H9 (cell line): ENCODE measurements at regions not wholly inside any gene's neighbourhood (a gene's known extent, or its start where the extent isn't known, plus 50 kb on each side); places are given as distances from the start of the nearest gene placed in this dataset.

Source experiments
- DNase-seq: peaks from one replicate; pipeline ENCODE4 v3.0.0-alpha.2; 2017
- H2AFZ ChIP-seq: one replicate; pipeline ENCODE4 v1.6.1; 2013; ENCODE audit warnings: mild to moderate bottlenecking, low read length, control low read depth, moderate library complexity
- H2AK5ac ChIP-seq: 2 replicates; pipeline ENCODE4 v1.6.1; 2013; ENCODE audit warnings: low read length, control low read depth, mixed read lengths; ENCODE audit not compliant: insufficient read length
- H2BK120ac ChIP-seq: one replicate; pipeline ENCODE4 v1.6.1; 2013; ENCODE audit warnings: low read depth, mild to moderate bottlenecking, low read length, control low read depth, inconsistent platforms; ENCODE audit not compliant: poor library complexity, severe bottlenecking
- H2BK12ac ChIP-seq: 2 replicates; pipeline ENCODE4 v1.6.1; 2013; ENCODE audit warnings: low read length, control low read depth, mixed read lengths, low read depth; ENCODE audit not compliant: insufficient read length
- H2BK15ac ChIP-seq: 2 replicates; pipeline ENCODE4 v1.6.1; 2013; ENCODE audit warnings: low read depth, low read length, control low read depth
- H2BK20ac ChIP-seq: one replicate; pipeline ENCODE4 v1.6.1; 2013; ENCODE audit warnings: low read depth, mild to moderate bottlenecking, low read length, control low read depth, inconsistent platforms; ENCODE audit not compliant: poor library complexity, severe bottlenecking
- H2BK5ac ChIP-seq: 2 replicates; pipeline ENCODE4 v1.6.1; 2013; ENCODE audit warnings: low read length, control low read depth, mixed read lengths; ENCODE audit not compliant: insufficient read length
- H3K14ac ChIP-seq: 2 replicates; pipeline ENCODE4 v1.6.1; 2013; ENCODE audit warnings: low read length, control low read depth; ENCODE audit not compliant: insufficient read depth
- H3K18ac ChIP-seq: 2 replicates; pipeline ENCODE4 v1.6.1; 2013; ENCODE audit warnings: low read depth, mild to moderate bottlenecking, mixed read lengths, low read length, control low read depth; ENCODE audit not compliant: insufficient read length
- H3K23ac ChIP-seq: 2 replicates; pipeline ENCODE4 v1.6.1; 2013; ENCODE audit warnings: low read length, control low read depth, mixed read lengths, low read depth; ENCODE audit not compliant: insufficient read length
- H3K23me2 ChIP-seq: 2 replicates; pipeline ENCODE4 v1.6.1; 2013; ENCODE audit warnings: low read depth, mild to moderate bottlenecking, mixed read lengths, low read length, control low read depth; ENCODE audit not compliant: insufficient read length, poor library complexity, severe bottlenecking
- H3K27ac ChIP-seq: 2 replicates; pipeline ENCODE4 v1.5.1; 2013; ENCODE audit warnings: low read length, control low read depth, mixed read lengths, low read depth; ENCODE audit not compliant: insufficient read length
- H3K27me3 ChIP-seq: 2 replicates; pipeline ENCODE4 v1.6.1; 2013; ENCODE audit warnings: low read length, control low read depth, inconsistent platforms; ENCODE audit not compliant: insufficient read depth
- H3K4ac ChIP-seq: 2 replicates; pipeline ENCODE4 v1.6.1; 2013; ENCODE audit warnings: low read depth, mild to moderate bottlenecking, control low read depth, inconsistent platforms, low read length, moderate library complexity
- H3K4me1 ChIP-seq: 2 replicates; pipeline ENCODE4 v1.6.1; 2013; ENCODE audit warnings: low read length, control low read depth, inconsistent platforms; ENCODE audit not compliant: insufficient read depth
- H3K4me2 ChIP-seq: 2 replicates; pipeline ENCODE4 v1.6.1; 2013; ENCODE audit warnings: low read length, control low read depth, mixed read lengths; ENCODE audit not compliant: insufficient read length, insufficient read depth
- H3K56ac ChIP-seq: 2 replicates; pipeline ENCODE4 v1.6.1; 2013; ENCODE audit warnings: low read depth, mild to moderate bottlenecking, mixed read lengths, low read length, control low read depth; ENCODE audit not compliant: insufficient read length
- H3K79me1 ChIP-seq: 2 replicates; pipeline ENCODE4 v1.6.1; 2013; ENCODE audit warnings: low read depth, mild to moderate bottlenecking, moderate library complexity, low read length, control low read depth, inconsistent platforms; ENCODE audit not compliant: insufficient read depth, poor library complexity, severe bottlenecking
- H3K79me2 ChIP-seq: 2 replicates; pipeline ENCODE4 v1.6.1; 2013; ENCODE audit warnings: low read length, control low read depth, inconsistent platforms; ENCODE audit not compliant: insufficient read depth
- H3K9ac ChIP-seq: 2 replicates; pipeline ENCODE4 v1.6.1; 2013; ENCODE audit warnings: low read length, control low read depth, mixed read lengths; ENCODE audit not compliant: insufficient read length; ENCODE audit errors: extremely low read depth
- H3K9me3 ChIP-seq: one replicate; pipeline ENCODE4 v1.6.1; 2013; ENCODE audit warnings: low read depth, low read length, inconsistent platforms; ENCODE audit not compliant: control insufficient read depth
- H3T11ph ChIP-seq: one replicate; pipeline ENCODE4 v1.6.1; 2013; ENCODE audit warnings: mild to moderate bottlenecking, low read length, control low read depth, inconsistent platforms
- H4K20me1 ChIP-seq: one replicate; pipeline ENCODE4 v1.6.1; 2013; ENCODE audit not compliant: control insufficient read depth, insufficient read length, insufficient read depth
- H4K5ac ChIP-seq: 2 replicates; pipeline ENCODE4 v1.6.1; 2013; ENCODE audit warnings: low read depth, mild to moderate bottlenecking, mixed read lengths, low read length, control low read depth; ENCODE audit not compliant: insufficient read length
- H4K8ac ChIP-seq: replicated peaks from 2 replicates; pipeline ENCODE4 v1.6.1; 2013; ENCODE audit warnings: low read length, control low read depth, mixed read lengths, low read depth; ENCODE audit not compliant: insufficient read length
- H4K91ac ChIP-seq: 2 replicates; pipeline ENCODE4 v1.6.1; 2013; ENCODE audit warnings: low read depth, mild to moderate bottlenecking, moderate library complexity, mixed read lengths, low read length, control low read depth; ENCODE audit not compliant: insufficient read length
- H3K27ac Mint-ChIP-seq, 3 experiments: 2 replicates in 2 of 3; 3 replicates in 1 of 3; pipeline ENCODE4 v1.8.0; 2020 to 2021; ENCODE audit warnings: mixed read lengths in 3 of 3, mild to moderate bottlenecking in 1 of 3, moderate library complexity in 1 of 3
- H3K27me3 Mint-ChIP-seq: 2 replicates; pipeline ENCODE4 v1.8.0; 2021; ENCODE audit warnings: low read depth, mild to moderate bottlenecking, moderate library complexity, mixed read lengths
- H3K36me3 Mint-ChIP-seq, 3 experiments: 2 replicates in 2 of 3; 3 replicates in 1 of 3; pipeline ENCODE4 v1.8.0; 2020 to 2021; ENCODE audit warnings: low read depth in 3 of 3, mixed read lengths in 3 of 3; ENCODE audit not compliant: insufficient read depth in 1 of 3
- H3K4me1 Mint-ChIP-seq, 2 experiments: 2 replicates each; pipeline ENCODE4 v1.8.0; 2020; ENCODE audit warnings: mixed read lengths in 2 of 2
- H3K4me3 Mint-ChIP-seq, 2 experiments: 2 replicates in 1 of 2; 3 replicates in 1 of 2; pipeline ENCODE4 v1.8.0; 2020 to 2021; ENCODE audit warnings: mild to moderate bottlenecking in 2 of 2, mixed read lengths in 2 of 2, moderate library complexity in 1 of 2
- H3K9me3 Mint-ChIP-seq, 2 experiments: 2 replicates in 1 of 2; 3 replicates in 1 of 2; pipeline ENCODE4 v1.8.0; 2020; ENCODE audit warnings: mild to moderate bottlenecking in 2 of 2, mixed read lengths in 2 of 2, moderate library complexity in 1 of 2
- CTCF ChIP-seq: fragments of 200-600 bp; sonication (generic); conservative IDR thresholded peaks from 3 replicates; pipeline ENCODE4 v1.8.0; 2021; ENCODE audit warnings: antibody characterized with exemption, mild to moderate bottlenecking
- WGBS: extraction: QIAGEN DNeasy Blood & Tissue Kit; methylation state at CpG from one replicate; pipeline ENCODE4 v1.1.7; 2013; ENCODE audit warnings: missing lambda C conversion rate, low lambda C conversion rate, mixed read lengths; ENCODE audit not compliant: insufficient read length; ENCODE audit errors: extremely low coverage; 5-methylcytosine and 5-hydroxymethylcytosine counted together

GRCh38 chr20:7272512-7272911, 505.0 kb downstream of the BMP2 start:
- Histone ChIP-seq H3T11ph (no peak overlapping the region), H2BK5ac (no peak overlapping the region), H3K18ac (no peak overlapping the region), H3K79me2 (no peaks in the 10 kb centered on the region), H2BK15ac (no peak overlapping the region), H3K14ac (no peak overlapping the region), H4K5ac (no peak overlapping the region), H3K27ac (no peak overlapping the region), H2AK5ac (no peak overlapping the region), H3K4me1 (no peaks in the 10 kb centered on the region), H3K4me2 (no peak overlapping the region), H2BK20ac (no peak overlapping the region), H2AFZ (no peak overlapping the region), H3K23me2 (no peaks in the 10 kb centered on the region), H4K91ac (no peak overlapping the region), H3K4ac (no peak overlapping the region), H3K27me3 (no peaks in the 10 kb centered on the region), H3K9ac (no peak overlapping the region), H3K23ac (no peak overlapping the region), H3K9me3 (no peaks in the 10 kb centered on the region), H2BK12ac (no peak overlapping the region), H4K20me1 (no peaks in the 10 kb centered on the region), H4K8ac (no peak overlapping the region), H2BK120ac (no peak overlapping the region), H3K56ac (no peak overlapping the region), H3K79me1 (no peaks in the 10 kb centered on the region)
- Mint-ChIP-seq H3K9me3 (peaks cover 4 to 8% of the 10 kb centered on the region in 2 experiments; a peak in 3 of 5 replicates), H3K4me3 (no peak overlapping the region), H3K27me3 (no peaks in the 10 kb centered on the region), H3K27ac (no peak overlapping the region), H3K4me1 (no peaks in the 10 kb centered on the region), H3K36me3 (peaks cover 0 to 4% (median 2%) of the 10 kb centered on the region in 3 experiments; a peak in 2 of 7 replicates)
- no CpG with 5 or more reads among the region's 1 CpG for WGBS
- DNase-seq: no peak
- TF ChIP-seq CTCF: peak; percentile 69
